H9 (cell line): ENCODE measurements at regions not wholly inside any gene's neighbourhood (a gene's known extent, or its start where the extent isn't known, plus 50 kb on each side); places are given as distances from the start of the nearest gene placed in this dataset.

Experiments
- DNase-seq: peaks from one replicate; pipeline ENCODE4 v3.0.0-alpha.2; 2017
- H2AFZ ChIP-seq: one replicate; pipeline ENCODE4 v1.6.1; 2013; ENCODE audit warnings: mild to moderate bottlenecking, low read length, control low read depth, moderate library complexity
- H2AK5ac ChIP-seq: 2 replicates; pipeline ENCODE4 v1.6.1; 2013; ENCODE audit warnings: low read length, control low read depth, mixed read lengths; ENCODE audit not compliant: insufficient read length
- H2BK120ac ChIP-seq: one replicate; pipeline ENCODE4 v1.6.1; 2013; ENCODE audit warnings: low read depth, mild to moderate bottlenecking, low read length, control low read depth, inconsistent platforms; ENCODE audit not compliant: poor library complexity, severe bottlenecking
- H2BK12ac ChIP-seq: 2 replicates; pipeline ENCODE4 v1.6.1; 2013; ENCODE audit warnings: low read length, control low read depth, mixed read lengths, low read depth; ENCODE audit not compliant: insufficient read length
- H2BK15ac ChIP-seq: 2 replicates; pipeline ENCODE4 v1.6.1; 2013; ENCODE audit warnings: low read depth, low read length, control low read depth
- H2BK20ac ChIP-seq: one replicate; pipeline ENCODE4 v1.6.1; 2013; ENCODE audit warnings: low read depth, mild to moderate bottlenecking, low read length, control low read depth, inconsistent platforms; ENCODE audit not compliant: poor library complexity, severe bottlenecking
- H2BK5ac ChIP-seq: 2 replicates; pipeline ENCODE4 v1.6.1; 2013; ENCODE audit warnings: low read length, control low read depth, mixed read lengths; ENCODE audit not compliant: insufficient read length
- H3K14ac ChIP-seq: 2 replicates; pipeline ENCODE4 v1.6.1; 2013; ENCODE audit warnings: low read length, control low read depth; ENCODE audit not compliant: insufficient read depth
- H3K18ac ChIP-seq: 2 replicates; pipeline ENCODE4 v1.6.1; 2013; ENCODE audit warnings: low read depth, mild to moderate bottlenecking, mixed read lengths, low read length, control low read depth; ENCODE audit not compliant: insufficient read length
- H3K23ac ChIP-seq: 2 replicates; pipeline ENCODE4 v1.6.1; 2013; ENCODE audit warnings: low read length, control low read depth, mixed read lengths, low read depth; ENCODE audit not compliant: insufficient read length
- H3K23me2 ChIP-seq: 2 replicates; pipeline ENCODE4 v1.6.1; 2013; ENCODE audit warnings: low read depth, mild to moderate bottlenecking, mixed read lengths, low read length, control low read depth; ENCODE audit not compliant: insufficient read length, poor library complexity, severe bottlenecking
- H3K27ac ChIP-seq: 2 replicates; pipeline ENCODE4 v1.5.1; 2013; ENCODE audit warnings: low read length, control low read depth, mixed read lengths, low read depth; ENCODE audit not compliant: insufficient read length
- H3K27me3 ChIP-seq: 2 replicates; pipeline ENCODE4 v1.6.1; 2013; ENCODE audit warnings: low read length, control low read depth, inconsistent platforms; ENCODE audit not compliant: insufficient read depth
- H3K4ac ChIP-seq: 2 replicates; pipeline ENCODE4 v1.6.1; 2013; ENCODE audit warnings: low read depth, mild to moderate bottlenecking, control low read depth, inconsistent platforms, low read length, moderate library complexity
- H3K4me1 ChIP-seq: 2 replicates; pipeline ENCODE4 v1.6.1; 2013; ENCODE audit warnings: low read length, control low read depth, inconsistent platforms; ENCODE audit not compliant: insufficient read depth
- H3K4me2 ChIP-seq: 2 replicates; pipeline ENCODE4 v1.6.1; 2013; ENCODE audit warnings: low read length, control low read depth, mixed read lengths; ENCODE audit not compliant: insufficient read length, insufficient read depth
- H3K56ac ChIP-seq: 2 replicates; pipeline ENCODE4 v1.6.1; 2013; ENCODE audit warnings: low read depth, mild to moderate bottlenecking, mixed read lengths, low read length, control low read depth; ENCODE audit not compliant: insufficient read length
- H3K79me1 ChIP-seq: 2 replicates; pipeline ENCODE4 v1.6.1; 2013; ENCODE audit warnings: low read depth, mild to moderate bottlenecking, moderate library complexity, low read length, control low read depth, inconsistent platforms; ENCODE audit not compliant: insufficient read depth, poor library complexity, severe bottlenecking
- H3K79me2 ChIP-seq: 2 replicates; pipeline ENCODE4 v1.6.1; 2013; ENCODE audit warnings: low read length, control low read depth, inconsistent platforms; ENCODE audit not compliant: insufficient read depth
- H3K9ac ChIP-seq: 2 replicates; pipeline ENCODE4 v1.6.1; 2013; ENCODE audit warnings: low read length, control low read depth, mixed read lengths; ENCODE audit not compliant: insufficient read length; ENCODE audit errors: extremely low read depth
- H3K9me3 ChIP-seq: one replicate; pipeline ENCODE4 v1.6.1; 2013; ENCODE audit warnings: low read depth, low read length, inconsistent platforms; ENCODE audit not compliant: control insufficient read depth
- H3T11ph ChIP-seq: one replicate; pipeline ENCODE4 v1.6.1; 2013; ENCODE audit warnings: mild to moderate bottlenecking, low read length, control low read depth, inconsistent platforms
- H4K20me1 ChIP-seq: one replicate; pipeline ENCODE4 v1.6.1; 2013; ENCODE audit not compliant: control insufficient read depth, insufficient read length, insufficient read depth
- H4K5ac ChIP-seq: 2 replicates; pipeline ENCODE4 v1.6.1; 2013; ENCODE audit warnings: low read depth, mild to moderate bottlenecking, mixed read lengths, low read length, control low read depth; ENCODE audit not compliant: insufficient read length
- H4K8ac ChIP-seq: replicated peaks from 2 replicates; pipeline ENCODE4 v1.6.1; 2013; ENCODE audit warnings: low read length, control low read depth, mixed read lengths, low read depth; ENCODE audit not compliant: insufficient read length
- H4K91ac ChIP-seq: 2 replicates; pipeline ENCODE4 v1.6.1; 2013; ENCODE audit warnings: low read depth, mild to moderate bottlenecking, moderate library complexity, mixed read lengths, low read length, control low read depth; ENCODE audit not compliant: insufficient read length
- H3K27ac Mint-ChIP-seq, 3 experiments: 2 replicates in 2 of 3; 3 replicates in 1 of 3; pipeline ENCODE4 v1.8.0; 2020 to 2021; ENCODE audit warnings: mixed read lengths in 3 of 3, mild to moderate bottlenecking in 1 of 3, moderate library complexity in 1 of 3
- H3K27me3 Mint-ChIP-seq: 2 replicates; pipeline ENCODE4 v1.8.0; 2021; ENCODE audit warnings: low read depth, mild to moderate bottlenecking, moderate library complexity, mixed read lengths
- H3K36me3 Mint-ChIP-seq, 3 experiments: 2 replicates in 2 of 3; 3 replicates in 1 of 3; pipeline ENCODE4 v1.8.0; 2020 to 2021; ENCODE audit warnings: low read depth in 3 of 3, mixed read lengths in 3 of 3; ENCODE audit not compliant: insufficient read depth in 1 of 3
- H3K4me1 Mint-ChIP-seq, 2 experiments: 2 replicates each; pipeline ENCODE4 v1.8.0; 2020; ENCODE audit warnings: mixed read lengths in 2 of 2
- H3K4me3 Mint-ChIP-seq, 2 experiments: 2 replicates in 1 of 2; 3 replicates in 1 of 2; pipeline ENCODE4 v1.8.0; 2020 to 2021; ENCODE audit warnings: mild to moderate bottlenecking in 2 of 2, mixed read lengths in 2 of 2, moderate library complexity in 1 of 2
- H3K9me3 Mint-ChIP-seq, 2 experiments: 2 replicates in 1 of 2; 3 replicates in 1 of 2; pipeline ENCODE4 v1.8.0; 2020; ENCODE audit warnings: mild to moderate bottlenecking in 2 of 2, mixed read lengths in 2 of 2, moderate library complexity in 1 of 2
- TF ChIP-seq, protein P1 (sequence below): fragments of 200-600 bp; sonication (generic); conservative IDR thresholded peaks from 3 replicates; pipeline ENCODE4 v1.8.0; 2021; ENCODE audit warnings: antibody characterized with exemption, mild to moderate bottlenecking

DNA sequence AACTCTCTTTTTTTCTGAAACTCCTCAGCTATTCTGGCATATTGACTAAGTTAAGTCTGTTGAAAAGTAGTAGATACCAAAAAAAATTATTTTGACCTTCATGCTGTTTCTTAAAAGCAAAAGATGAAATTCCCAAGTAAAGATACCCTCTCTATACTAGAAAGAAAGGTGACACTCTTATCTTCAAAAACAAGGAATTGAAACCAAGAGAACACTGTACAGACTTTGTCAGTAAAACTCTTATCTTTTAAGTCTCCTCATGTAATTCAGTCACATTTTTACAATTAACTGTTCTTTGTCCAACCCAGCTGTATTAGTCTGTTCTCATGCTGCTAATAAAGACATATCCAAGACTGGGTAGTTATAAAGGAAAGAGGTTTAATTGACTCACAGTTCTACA is 496.2 kb downstream of the LTN1 start:
- H2AK5ac ChIP-seq, result no peak overlapping the region
- no peak overlapping the region for H2BK20ac ChIP-seq
- no peaks in the 10 kb centered on the region for H3K23me2 ChIP-seq
- Mint-ChIP-seq H3K27ac (no peak overlapping the region; a peak in 1 of 7 replicates), H3K27me3 (no peaks in the 10 kb centered on the region), H3K4me1 (peaks cover 0 to 3% of the 10 kb centered on the region in 2 experiments; a peak in 1 of 4 replicates), H3K4me3 (no peak overlapping the region), H3K36me3 (no peaks in the 10 kb centered on the region), H3K9me3 (no peaks in the 10 kb centered on the region; a peak in 1 of 5 replicates)
- H3K27ac ChIP-seq, result no peak overlapping the region
- TF ChIP-seq, protein P1, sequence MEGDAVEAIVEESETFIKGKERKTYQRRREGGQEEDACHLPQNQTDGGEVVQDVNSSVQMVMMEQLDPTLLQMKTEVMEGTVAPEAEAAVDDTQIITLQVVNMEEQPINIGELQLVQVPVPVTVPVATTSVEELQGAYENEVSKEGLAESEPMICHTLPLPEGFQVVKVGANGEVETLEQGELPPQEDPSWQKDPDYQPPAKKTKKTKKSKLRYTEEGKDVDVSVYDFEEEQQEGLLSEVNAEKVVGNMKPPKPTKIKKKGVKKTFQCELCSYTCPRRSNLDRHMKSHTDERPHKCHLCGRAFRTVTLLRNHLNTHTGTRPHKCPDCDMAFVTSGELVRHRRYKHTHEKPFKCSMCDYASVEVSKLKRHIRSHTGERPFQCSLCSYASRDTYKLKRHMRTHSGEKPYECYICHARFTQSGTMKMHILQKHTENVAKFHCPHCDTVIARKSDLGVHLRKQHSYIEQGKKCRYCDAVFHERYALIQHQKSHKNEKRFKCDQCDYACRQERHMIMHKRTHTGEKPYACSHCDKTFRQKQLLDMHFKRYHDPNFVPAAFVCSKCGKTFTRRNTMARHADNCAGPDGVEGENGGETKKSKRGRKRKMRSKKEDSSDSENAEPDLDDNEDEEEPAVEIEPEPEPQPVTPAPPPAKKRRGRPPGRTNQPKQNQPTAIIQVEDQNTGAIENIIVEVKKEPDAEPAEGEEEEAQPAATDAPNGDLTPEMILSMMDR, result no peak
- no peaks in the 10 kb centered on the region for H3K4me1 ChIP-seq
- no peaks in the 10 kb centered on the region for H3K9me3 ChIP-seq
- H3K18ac ChIP-seq, result no peak overlapping the region
- no peaks in the 10 kb centered on the region for H3K27me3 ChIP-seq
- H3K79me2 ChIP-seq, result no peaks in the 10 kb centered on the region
- H4K91ac ChIP-seq, result no peak overlapping the region
- no peak overlapping the region for H3K56ac ChIP-seq
- no peak overlapping the region for H3K4ac ChIP-seq
- H4K5ac ChIP-seq, result no peak overlapping the region
- H2AFZ ChIP-seq, result no peak overlapping the region
- no peak overlapping the region for H3K23ac ChIP-seq
- no peak overlapping the region for H2BK120ac ChIP-seq
- DNase-seq, result no peak
- no peak overlapping the region for H2BK12ac ChIP-seq
- no peak overlapping the region for H3K14ac ChIP-seq
- H4K8ac ChIP-seq, result no peak overlapping the region
- H3K9ac ChIP-seq, result no peak overlapping the region
- no peak overlapping the region for H3T11ph ChIP-seq
- no peaks in the 10 kb centered on the region for H3K79me1 ChIP-seq
- H4K20me1 ChIP-seq, result no peaks in the 10 kb centered on the region
- no peak overlapping the region for H2BK5ac ChIP-seq
- no peak overlapping the region for H3K4me2 ChIP-seq
- no peak overlapping the region for H2BK15ac ChIP-seq
